IPS DF 6.9 (cell line): ENCODE measurements at regions not wholly inside any gene's neighbourhood (a gene's known extent, or its start where the extent isn't known, plus 50 kb on each side); places are given as distances from the start of the nearest gene placed in this dataset.

Experiments used
- DNase-seq: peaks from one replicate; pipeline ENCODE4 v3.0.0-alpha.2; 2013; ENCODE audit warnings: low read depth, low spot score
- H3K27ac ChIP-seq: one replicate; pipeline ENCODE4 v1.5.1; 2013; ENCODE audit warnings: low read length, control low read depth
- H3K27me3 ChIP-seq: 2 replicates; pipeline ENCODE4 v1.6.1; 2013; ENCODE audit warnings: mild to moderate bottlenecking, low read length; ENCODE audit not compliant: control insufficient read depth, insufficient read depth
- H3K36me3 ChIP-seq: 2 replicates; pipeline ENCODE4 v1.6.1; 2013; ENCODE audit warnings: low read length; ENCODE audit not compliant: control insufficient read depth, insufficient read depth
- H3K4me1 ChIP-seq: 2 replicates; pipeline ENCODE4 v1.6.1; 2013; ENCODE audit warnings: low read length; ENCODE audit not compliant: control insufficient read depth, insufficient read depth
- H3K4me3 ChIP-seq: 2 replicates; pipeline ENCODE4 v1.5.1; 2013; ENCODE audit warnings: mild to moderate bottlenecking, low read length
- H3K9me3 ChIP-seq: 2 replicates; pipeline ENCODE4 v1.6.1; 2013; ENCODE audit warnings: low read length, inconsistent platforms; ENCODE audit not compliant: control insufficient read depth, insufficient read depth
- WGBS: extraction: QIAGEN DNeasy Blood & Tissue Kit; methylation state at CpG from one replicate; pipeline ENCODE4 v1.1.7; 2013; ENCODE audit warnings: mixed read lengths, missing lambda C conversion rate; ENCODE audit not compliant: insufficient read length, insufficient coverage; 5-methylcytosine and 5-hydroxymethylcytosine counted together

DNA sequence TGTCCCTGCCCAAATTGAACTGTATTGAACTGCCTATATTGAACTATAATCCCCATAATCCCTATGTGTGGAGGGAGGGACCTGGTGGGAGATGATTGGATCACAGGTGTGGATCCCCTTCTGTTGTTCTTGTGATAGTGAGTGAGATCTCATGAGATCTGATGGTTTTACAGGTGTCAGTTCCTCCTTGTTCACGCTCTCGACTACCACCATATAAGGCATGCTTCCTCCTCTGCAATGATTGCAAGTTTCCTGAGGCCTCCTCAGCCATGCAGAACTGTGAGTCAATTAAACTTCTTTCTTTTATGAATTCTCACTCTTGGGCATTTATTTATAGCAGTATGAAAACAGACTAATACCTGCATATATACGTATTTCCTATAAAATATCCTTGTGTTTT, 206.5 kb upstream of the PDGFD start:
- no CpG with 5 or more reads among the region's 3 CpGs for WGBS
- H3K4me1 ChIP-seq = no peaks in the 10 kb centered on the region
- H3K4me3 ChIP-seq = no peak overlapping the region
- no peak overlapping the region for H3K27ac ChIP-seq
- H3K9me3 ChIP-seq = no peaks in the 10 kb centered on the region
- DNase-seq = no peak
- 0 out of 2 replicates have a peak, but pooled peaks cover 2% of the 10 kb centered on the region for H3K36me3 ChIP-seq
- H3K27me3 ChIP-seq = no peaks in the 10 kb centered on the region

DNA sequence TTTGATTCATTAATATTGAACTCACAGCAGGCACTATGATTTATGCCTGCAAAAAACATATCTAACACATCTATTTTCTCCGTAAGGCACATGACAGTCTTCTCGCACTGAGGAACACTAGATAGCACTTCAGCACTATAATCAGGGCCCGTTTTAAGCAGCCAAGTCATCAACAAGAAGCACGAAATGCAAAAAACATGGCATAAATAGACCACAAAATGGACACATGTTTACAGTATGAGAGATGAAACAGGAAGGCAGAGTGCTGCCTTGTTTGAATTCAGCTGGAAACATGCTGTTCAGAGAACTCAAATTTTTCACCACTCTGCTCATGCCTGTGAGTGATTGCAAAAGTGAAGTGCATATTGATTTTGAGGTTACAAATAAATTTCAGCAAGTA, 205.8 kb upstream of the PDGFD start:
- WGBS = no CpG with 5 or more reads among the region's 4 CpGs
- Histone ChIP-seq H3K27me3 (no peaks in the 10 kb centered on the region), H3K36me3 (0 out of 2 replicates have a peak, but pooled peaks cover 2% of the 10 kb centered on the region), H3K4me3 (no peak overlapping the region), H3K4me1 (no peaks in the 10 kb centered on the region), H3K27ac (no peak overlapping the region), H3K9me3 (no peaks in the 10 kb centered on the region)
- no peak for DNase-seq

DNA sequence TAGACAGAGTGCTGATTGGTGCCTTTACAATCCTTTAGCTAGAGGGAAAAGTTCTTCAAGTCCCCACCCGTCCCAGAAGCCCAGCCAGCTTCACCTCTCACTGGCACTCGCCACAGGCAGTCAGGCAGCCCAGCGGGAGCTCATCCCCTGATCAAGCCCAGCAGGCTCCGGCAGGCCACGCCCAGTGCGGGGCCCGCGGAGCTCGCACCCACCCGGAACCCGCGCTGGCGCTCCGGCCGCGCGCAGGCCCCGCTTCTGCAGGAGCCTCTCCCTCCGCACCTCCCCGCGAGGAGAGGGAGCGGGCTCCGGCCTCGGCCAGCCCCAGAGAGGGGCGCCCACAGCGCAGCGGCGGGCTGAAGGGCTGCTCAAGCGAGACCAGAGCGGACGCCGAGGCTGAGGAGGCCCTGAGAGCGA, 202.4 kb upstream of the PDGFD start:
- no peak overlapping the region for H3K27ac ChIP-seq
- H3K36me3 ChIP-seq = 0 out of 2 replicates have a peak, but pooled peaks cover 2% of the 10 kb centered on the region
- H3K4me1 ChIP-seq = no peaks in the 10 kb centered on the region
- H3K27me3 ChIP-seq = no peaks in the 10 kb centered on the region
- DNase-seq = no peak
- H3K9me3 ChIP-seq = no peaks in the 10 kb centered on the region
- no peak overlapping the region for H3K4me3 ChIP-seq
- no CpG with 5 or more reads among the region's 33 CpGs for WGBS

DNA sequence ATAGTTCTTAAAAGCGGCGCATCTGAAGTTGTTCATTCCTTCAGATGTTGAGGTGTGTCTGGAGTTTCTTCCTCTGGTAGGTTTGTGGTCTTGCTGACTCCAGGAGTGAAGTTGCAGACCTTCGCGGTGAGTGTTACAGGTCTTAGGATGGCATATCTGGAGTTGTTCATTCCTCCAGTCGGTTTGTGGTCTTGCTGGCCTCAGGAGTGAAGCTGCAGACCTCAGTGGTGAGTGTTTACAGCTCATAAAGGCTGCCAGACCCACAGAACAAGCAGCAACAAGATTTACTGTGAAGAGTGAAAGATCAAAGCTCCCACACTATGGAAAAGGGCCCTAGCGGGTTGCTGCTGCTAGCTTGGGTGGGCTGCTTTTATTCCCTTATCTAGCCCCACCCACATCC, 201.7 kb upstream of the PDGFD start:
- no CpG with 5 or more reads among the region's 6 CpGs for WGBS
- H3K4me3 ChIP-seq = no peak overlapping the region
- no peak for DNase-seq

DNA sequence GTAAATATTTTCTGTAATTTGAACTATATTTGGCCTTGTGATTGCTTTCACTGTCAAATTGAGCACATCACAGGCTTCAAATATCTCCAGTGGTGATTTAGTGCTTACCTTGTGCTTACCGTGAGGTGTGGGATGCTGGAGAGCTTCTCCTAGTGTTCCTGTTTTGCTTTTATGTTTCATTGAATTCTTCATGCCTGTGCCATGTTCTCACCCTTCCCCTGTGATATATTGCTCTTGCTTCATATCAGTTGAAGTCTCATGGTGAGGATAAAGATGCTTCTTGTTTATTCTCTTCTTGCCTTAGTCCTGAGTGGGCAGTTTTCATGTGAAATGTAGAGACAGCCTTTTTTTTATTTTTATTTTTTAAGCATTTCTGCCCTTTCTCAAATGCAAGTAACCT, 198.0 kb upstream of the PDGFD start:
- Histone ChIP-seq H3K36me3 (0 out of 2 replicates have a peak, but pooled peaks cover 2% of the 10 kb centered on the region), H3K27ac (no peak overlapping the region), H3K4me1 (no peaks in the 10 kb centered on the region), H3K27me3 (no peaks in the 10 kb centered on the region), H3K4me3 (no peak overlapping the region), H3K9me3 (no peaks in the 10 kb centered on the region)
- WGBS = no CpG with 5 or more reads among the region's 1 CpG
- DNase-seq = no peak

More for the DNA sequence above, 201.7 kb upstream of the PDGFD start:
- Histone ChIP-seq H3K4me1 (no peaks in the 10 kb centered on the region), H3K36me3 (0 out of 2 replicates have a peak, but pooled peaks cover 2% of the 10 kb centered on the region), H3K27ac (no peak overlapping the region), H3K27me3 (no peaks in the 10 kb centered on the region), H3K9me3 (no peaks in the 10 kb centered on the region)

DNA sequence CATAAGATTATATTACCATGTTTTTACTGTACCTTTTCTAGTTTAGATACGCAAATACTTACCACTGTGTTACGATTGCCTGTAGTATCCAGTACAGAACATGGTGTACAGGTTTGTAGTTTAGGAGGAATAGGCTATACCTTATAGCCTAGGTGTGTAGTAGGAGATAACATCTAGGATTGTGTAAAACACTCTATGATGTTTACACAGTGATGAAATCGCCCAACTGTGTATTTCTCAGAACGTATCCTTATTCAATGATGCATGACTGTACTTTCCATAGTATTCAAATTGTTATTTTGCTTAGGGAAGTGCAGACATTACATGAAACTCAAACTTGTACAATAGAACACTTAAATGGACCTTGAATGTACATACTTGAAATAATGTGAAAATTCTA, 188.1 kb upstream of the PDGFD start:
- DNase-seq = no peak

DNA sequence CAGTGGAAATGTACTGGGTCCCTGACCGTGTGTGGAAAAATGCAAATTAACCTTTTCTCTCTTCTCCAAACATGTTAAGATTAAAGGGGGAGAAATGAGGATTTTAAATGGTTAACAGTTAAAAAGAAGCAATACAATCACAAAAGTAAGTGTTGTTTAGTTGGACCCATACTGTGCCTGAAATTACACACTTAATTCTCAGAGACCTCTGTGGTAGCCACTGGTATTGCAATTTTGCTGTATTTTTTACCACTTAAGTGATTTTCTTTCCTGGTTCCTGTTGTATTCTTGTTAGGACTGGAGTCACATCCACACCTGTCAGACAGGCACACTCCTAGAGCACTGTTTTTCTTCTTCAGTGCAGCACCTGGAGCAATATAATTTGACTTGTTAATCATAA, 179.6 kb upstream of the PDGFD start:
- Histone ChIP-seq H3K4me3 (no peak overlapping the region), H3K4me1 (no peaks in the 10 kb centered on the region), H3K36me3 (no peaks in the 10 kb centered on the region), H3K9me3 (no peaks in the 10 kb centered on the region), H3K27me3 (no peaks in the 10 kb centered on the region), H3K27ac (no peak overlapping the region)
- WGBS = no CpG with 5 or more reads among the region's 1 CpG
- DNase-seq = no peak

More for the DNA sequence above, 188.1 kb upstream of the PDGFD start:
- Histone ChIP-seq H3K9me3 (no peaks in the 10 kb centered on the region), H3K4me1 (no peaks in the 10 kb centered on the region), H3K4me3 (no peak overlapping the region), H3K27me3 (no peaks in the 10 kb centered on the region), H3K27ac (no peak overlapping the region), H3K36me3 (no peaks in the 10 kb centered on the region)
- WGBS = no CpG with 5 or more reads among the region's 4 CpGs

DNA sequence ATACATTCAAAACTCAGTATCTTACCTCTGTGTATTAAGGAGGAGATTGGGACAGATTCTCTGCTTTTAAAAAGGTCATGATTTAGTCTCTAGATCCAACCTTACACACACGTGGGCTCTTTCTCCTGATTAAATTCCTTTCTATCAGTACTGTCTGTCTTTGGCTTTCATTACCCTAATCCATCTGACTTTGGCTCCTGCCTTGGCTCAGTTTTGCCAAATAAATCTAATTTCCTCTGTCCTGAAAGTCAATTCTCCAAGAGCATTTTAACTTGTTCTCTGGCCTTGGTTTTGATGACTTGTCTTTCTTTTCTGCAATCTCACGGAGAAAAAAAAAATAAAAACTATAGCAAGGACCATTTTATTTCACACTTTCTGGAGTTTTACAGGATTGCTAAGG, 176.6 kb upstream of the PDGFD start:
- Histone ChIP-seq H3K36me3 (no peaks in the 10 kb centered on the region), H3K27ac (no peak overlapping the region), H3K4me1 (no peaks in the 10 kb centered on the region), H3K27me3 (no peaks in the 10 kb centered on the region), H3K4me3 (no peak overlapping the region), H3K9me3 (no peaks in the 10 kb centered on the region)
- WGBS = no CpG with 5 or more reads among the region's 2 CpGs
- no peak for DNase-seq

DNA sequence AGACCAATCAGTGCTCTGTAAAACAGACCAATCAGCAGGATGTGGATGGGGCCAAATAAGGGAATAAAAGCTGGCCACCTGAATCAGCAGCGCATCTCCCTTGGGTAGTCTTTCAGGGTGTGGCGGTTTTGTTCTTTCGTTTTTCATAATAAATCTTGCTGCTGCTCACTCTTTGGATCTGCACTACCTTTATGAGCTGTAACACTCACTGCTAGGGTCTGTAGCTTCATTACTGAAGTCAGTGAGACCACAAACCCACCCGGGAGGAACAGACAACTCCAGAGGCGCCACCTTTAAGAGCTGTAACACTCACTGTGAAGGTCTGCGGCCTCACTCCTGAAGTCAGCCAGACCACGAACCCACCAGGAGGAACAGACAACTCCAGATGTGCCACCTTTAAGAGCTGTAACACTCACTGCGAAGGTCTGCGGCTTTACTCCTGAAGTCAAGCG, 175.5 kb upstream of the PDGFD start:
- Histone ChIP-seq H3K36me3 (no peaks in the 10 kb centered on the region), H3K27ac (no peak overlapping the region), H3K9me3 (no peaks in the 10 kb centered on the region), H3K4me1 (no peaks in the 10 kb centered on the region), H3K27me3 (no peaks in the 10 kb centered on the region), H3K4me3 (no peak overlapping the region)
- DNase-seq = no peak
- no CpG with 5 or more reads among the region's 10 CpGs for WGBS

DNA sequence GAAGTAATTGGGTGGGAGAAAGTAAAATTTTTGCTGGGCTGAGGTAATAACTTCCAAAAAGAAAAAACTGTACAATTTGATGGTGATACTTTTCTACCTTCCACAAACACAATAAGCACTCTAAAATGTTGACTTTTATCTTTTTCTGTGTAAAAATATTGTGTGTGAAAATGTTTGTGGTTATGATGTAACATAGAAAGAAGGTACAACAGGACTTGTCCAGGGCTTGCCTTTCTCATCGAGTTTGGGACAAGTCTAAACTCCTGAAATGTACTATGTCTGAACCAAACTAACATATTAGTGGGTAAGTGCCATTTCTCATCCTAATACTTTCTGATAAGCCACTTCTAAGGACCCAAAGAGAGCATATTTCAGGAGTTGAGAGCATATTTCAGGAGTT, 174.2 kb upstream of the PDGFD start:
- DNase-seq = no peak
- no CpG with 5 or more reads among the region's 1 CpG for WGBS
- Histone ChIP-seq H3K27me3 (no peaks in the 10 kb centered on the region), H3K4me3 (no peak overlapping the region), H3K4me1 (no peaks in the 10 kb centered on the region), H3K27ac (no peak overlapping the region), H3K9me3 (no peaks in the 10 kb centered on the region), H3K36me3 (no peaks in the 10 kb centered on the region)

DNA sequence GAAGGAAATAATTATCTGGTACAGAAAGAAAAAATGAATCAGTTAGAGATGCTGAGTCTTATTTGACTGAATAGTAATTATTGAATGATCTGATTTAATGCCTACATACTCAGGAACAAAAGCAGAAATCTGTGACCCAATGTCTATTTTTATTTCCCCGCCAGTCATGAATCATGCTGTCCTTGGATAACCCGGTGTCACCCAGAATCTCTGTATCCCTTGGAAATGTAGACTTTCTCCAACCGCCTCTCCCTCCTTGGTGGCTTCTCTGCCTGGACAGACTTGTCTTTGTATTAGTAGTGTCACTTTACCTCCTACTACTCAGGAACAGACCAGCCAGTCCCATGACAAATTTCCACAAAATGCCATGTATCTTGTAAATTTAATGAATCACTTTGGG, 173.3 kb upstream of the PDGFD start:
- no peak for DNase-seq
- H3K27ac ChIP-seq = no peak overlapping the region
- H3K4me3 ChIP-seq = no peak overlapping the region
- no CpG with 5 or more reads among the region's 3 CpGs for WGBS
- H3K27me3 ChIP-seq = no peaks in the 10 kb centered on the region
- no peaks in the 10 kb centered on the region for H3K36me3 ChIP-seq
- no peaks in the 10 kb centered on the region for H3K9me3 ChIP-seq
- no peaks in the 10 kb centered on the region for H3K4me1 ChIP-seq
